IMR-90 (cell line): ENCODE measurements at regions not wholly inside any gene's neighbourhood (a gene's known extent, or its start where the extent isn't known, plus 50 kb on each side); places are given as distances from the start of the nearest gene placed in this dataset.
A peak's percentile ranks its signal among the peaks of the same experiment; 100 is the strongest.

Source experiments
- ATAC-seq: fragments of 200-7000 bp; cut with Tn5 transposase; 2 replicates; pipeline ENCODE4 v1.9.1; 2020; ENCODE audit warnings: low read depth, mild to moderate bottlenecking, moderate library complexity
- BruUV-seq: library from RNA; stranded (reverse); fragments of 400-500 nt; replicated peaks from 2 replicates; lab custom pipeline; 2021; lab: Mats Ljungman, UMichigan
- CTCF ChIA-PET: fragments of 300-600 bp; formaldehyde crosslinking; extraction: SDS; loops from one replicate; lab custom pipeline; 2021; ENCODE audit warnings: antibody characterized with exemption; lab: Yijun Ruan, JAX
- POLR2A ChIA-PET: fragments of 300-600 bp; sonication (Branson Sonifier 250); formaldehyde crosslinking; loops from one replicate; lab custom pipeline; 2022; ENCODE audit warnings: antibody characterized with exemption; ENCODE audit not compliant: unreplicated experiment; lab: Charles Lee
- DNase-seq: peaks from one replicate; pipeline ENCODE4 v3.0.0; 2013
- H2AFZ ChIP-seq: replicated peaks from 2 replicates; pipeline ENCODE3; 2013; ENCODE audit warnings: low read length, mild to moderate bottlenecking; ENCODE audit not compliant: poor library complexity
- H2AK5ac ChIP-seq: 2 replicates; pipeline ENCODE4 v1.6.1; 2013; ENCODE audit warnings: low read depth, low read length, inconsistent platforms
- H2AK9ac ChIP-seq: replicated peaks from 2 replicates; pipeline ENCODE3; 2013; ENCODE audit warnings: mild to moderate bottlenecking, low read depth, low read length, moderate library complexity; ENCODE audit not compliant: poor library complexity
- H2BK120ac ChIP-seq: 2 replicates; pipeline ENCODE4 v1.6.1; 2013; ENCODE audit warnings: low read depth, low read length, inconsistent platforms
- H2BK15ac ChIP-seq: 3 replicates; pipeline ENCODE4 v1.6.1; 2013; ENCODE audit warnings: low read depth, low read length, inconsistent platforms
- H2BK20ac ChIP-seq: 2 replicates; pipeline ENCODE4 v1.6.1; 2013; ENCODE audit warnings: low read depth, mild to moderate bottlenecking, inconsistent platforms, low read length, moderate library complexity
- H2BK5ac ChIP-seq: 2 replicates; pipeline ENCODE4 v1.6.1; 2013; ENCODE audit warnings: mild to moderate bottlenecking, low read depth, low read length, inconsistent platforms; ENCODE audit not compliant: poor library complexity, severe bottlenecking
- H3K14ac ChIP-seq: replicated peaks from 2 replicates; pipeline ENCODE4 v1.6.1; 2013; ENCODE audit warnings: low read depth, low read length, inconsistent platforms
- H3K18ac ChIP-seq: 2 replicates; pipeline ENCODE4 v1.6.1; 2013; ENCODE audit warnings: low read depth, low read length, control low read depth
- H3K23ac ChIP-seq: 2 replicates; pipeline ENCODE4 v1.6.1; 2013; ENCODE audit warnings: low read depth, low read length, inconsistent platforms
- H3K27ac ChIP-seq: 2 replicates; pipeline ENCODE4 v1.5.1; 2013; ENCODE audit warnings: mild to moderate bottlenecking, control low read depth, low read length; ENCODE audit not compliant: insufficient read depth
- H3K27me3 ChIP-seq: 2 replicates; pipeline ENCODE4 v1.6.1; 2013; ENCODE audit warnings: low read length; ENCODE audit not compliant: control insufficient read depth, insufficient read depth
- H3K36me3 ChIP-seq: 2 replicates; pipeline ENCODE4 v1.6.1; 2013; ENCODE audit warnings: low read length, mixed read lengths; ENCODE audit not compliant: control insufficient read depth, insufficient read depth
- H3K4ac ChIP-seq: 2 replicates; pipeline ENCODE4 v1.6.1; 2013; ENCODE audit warnings: low read depth, low read length, inconsistent platforms
- H3K4me1 ChIP-seq: 2 replicates; pipeline ENCODE4 v1.6.1; 2013; ENCODE audit warnings: low read length, mixed read lengths; ENCODE audit not compliant: control insufficient read depth, insufficient read depth
- H3K4me2 ChIP-seq: 2 replicates; pipeline ENCODE4 v1.6.1; 2013; ENCODE audit warnings: low read depth, mild to moderate bottlenecking, control low read depth, low read length, moderate library complexity
- H3K4me3 ChIP-seq: 2 replicates; pipeline ENCODE4 v1.5.1; 2013; ENCODE audit warnings: low read depth, mild to moderate bottlenecking, control low read depth, low read length, moderate library complexity; ENCODE audit not compliant: insufficient read depth
- H3K56ac ChIP-seq: 2 replicates; pipeline ENCODE4 v1.6.1; 2013; ENCODE audit warnings: low read length, inconsistent platforms; ENCODE audit not compliant: insufficient read depth; ENCODE audit errors: extremely low read depth
- H3K79me1 ChIP-seq, 2 experiments: 2 replicates each; pipeline ENCODE4 v1.6.1; 2013; ENCODE audit warnings: low read length in 2 of 2, inconsistent platforms in 1 of 2, low read depth in 1 of 2
- H3K9ac ChIP-seq: 2 replicates; pipeline ENCODE4 v1.6.1; 2013; ENCODE audit warnings: low read depth, low read length, control low read depth
- H3K9me1 ChIP-seq: 2 replicates; pipeline ENCODE4 v1.6.1; 2013; ENCODE audit warnings: low read length, inconsistent platforms; ENCODE audit not compliant: insufficient read depth
- H3K9me3 ChIP-seq: 2 replicates; pipeline ENCODE4 v1.6.1; 2013; ENCODE audit warnings: low read length; ENCODE audit not compliant: control insufficient read depth, insufficient read depth
- H4K20me1 ChIP-seq: 2 replicates; pipeline ENCODE4 v1.6.1; 2013; ENCODE audit warnings: low read length, inconsistent platforms; ENCODE audit not compliant: insufficient read depth
- H4K5ac ChIP-seq: 2 replicates; pipeline ENCODE4 v1.6.1; 2013; ENCODE audit warnings: mild to moderate bottlenecking, low read depth, low read length, control low read depth
- H4K8ac ChIP-seq, 2 experiments: 2 replicates each; pipeline ENCODE4 v1.6.1; 2013; ENCODE audit warnings: low read depth in 2 of 2, low read length in 2 of 2, control low read depth in 1 of 2, inconsistent platforms in 1 of 2
- H4K91ac ChIP-seq: 2 replicates; pipeline ENCODE4 v1.6.1; 2013; ENCODE audit warnings: low read depth, low read length, inconsistent platforms; ENCODE audit not compliant: insufficient read depth
- BHLHE40 ChIP-seq: fragments of 150-350 bp; IDR thresholded peaks from 2 replicates; pipeline ENCODE4 v1.6.1; 2016; ENCODE audit warnings: mild to moderate bottlenecking, low read depth, low read length
- CHD1 ChIP-seq: IDR thresholded peaks from 2 replicates; pipeline ENCODE4 v1.6.1; 2012; ENCODE audit warnings: low read depth, low read length, improper control_type of control experiment
- CTCF ChIP-seq: conservative IDR thresholded peaks from 2 replicates; pipeline ENCODE4 v1.5.1; 2012; ENCODE audit warnings: mild to moderate bottlenecking, low read depth, low read length, improper control_type of control experiment
- MAFK ChIP-seq: IDR thresholded peaks from 2 replicates; pipeline ENCODE4 v1.6.1; 2012; ENCODE audit warnings: low read depth, low read length, improper control_type of control experiment
- NFE2L2 ChIP-seq: fragments of 150-350 bp; IDR thresholded peaks from 2 replicates; pipeline ENCODE4 v1.6.1; 2016; ENCODE audit warnings: low read depth, mild to moderate bottlenecking, low read length
- RFX5 ChIP-seq: IDR thresholded peaks from 2 replicates; pipeline ENCODE4 v1.8.0; 2012; ENCODE audit warnings: low read depth, mild to moderate bottlenecking, low read length, moderate library complexity
- SMC3 ChIP-seq: fragments of 150-350 bp; IDR thresholded peaks from 2 replicates; pipeline ENCODE4 v1.6.1; 2016; ENCODE audit warnings: low read depth, mild to moderate bottlenecking, antibody characterized with exemption, low read length, moderate library complexity
- WGBS, 2 experiments: methylation state at CpG; one replicate each; pipeline versions ENCODE4 v1.1.5 to v1.1.7; 2013; ENCODE audit warnings: missing lambda C conversion rate in 2 of 2; ENCODE audit not compliant: insufficient read length in 1 of 2; ENCODE audit errors: extremely low coverage in 2 of 2; 5-methylcytosine and 5-hydroxymethylcytosine counted together
- dilution Hi-C: fragments of 300-500 bp; cut with HindIII; formaldehyde crosslinking; loops from one replicate; pipeline ENCODE4 v1.14.3; 2018; ENCODE audit warnings: low sequenced_read_pairs; ENCODE audit not compliant: unreplicated experiment
- in situ Hi-C: fragments of 300-500 bp; cut with MboI; formaldehyde crosslinking; loops from 3 replicates; pipeline ENCODE4 v1.14.3; 2019; ENCODE audit warnings: low sequenced_read_pairs, inconsistent platforms, mixed read lengths
- intact Hi-C: fragments of 100-400 bp; cut with micrococcal nuclease; formaldehyde crosslinking; loops from 2 replicates; pipeline ENCODE4 v1.10.0; 2022
- TF ChIP-seq, protein P1 (sequence below): fragments of 150-350 bp; IDR thresholded peaks from 2 replicates; pipeline ENCODE4 v1.6.1; 2016; ENCODE audit warnings: low read depth, mild to moderate bottlenecking, low read length, moderate library complexity, borderline replicate concordance
- TF ChIP-seq, protein P2 (sequence below): fragments of 150-350 bp; IDR thresholded peaks from 2 replicates; pipeline ENCODE4 v1.6.1; 2017; ENCODE audit warnings: mild to moderate bottlenecking, antibody characterized with exemption, low read length, low read depth

GRCh38 chr13:75186379-75186778 is 295.6 kb downstream of the TBC1D4 start:
- BruUV-seq: no TSS peak
- H3K9me3 ChIP-seq: peaks cover 14% of the 10 kb centered on the region
- H3K56ac ChIP-seq: no peak overlapping the region
- no peak overlapping the region for H2BK15ac ChIP-seq
- peaks cover 5% of the 10 kb centered on the region for H3K27me3 ChIP-seq
- H3K36me3 ChIP-seq: no peaks in the 10 kb centered on the region
- no peak overlapping the region for H3K4me3 ChIP-seq
- H3K79me1 ChIP-seq: no peaks in the 10 kb centered on the region
- no peak overlapping the region for H3K27ac ChIP-seq
- H2AK5ac ChIP-seq: no peak overlapping the region
- no peak overlapping the region for H4K5ac ChIP-seq
- H3K23ac ChIP-seq: no peak overlapping the region
- no peaks in the 10 kb centered on the region for H3K9me1 ChIP-seq
- no peak overlapping the region for H4K8ac ChIP-seq
- no peak overlapping the region for H3K4me2 ChIP-seq
- TF ChIP-seq, protein P1, sequence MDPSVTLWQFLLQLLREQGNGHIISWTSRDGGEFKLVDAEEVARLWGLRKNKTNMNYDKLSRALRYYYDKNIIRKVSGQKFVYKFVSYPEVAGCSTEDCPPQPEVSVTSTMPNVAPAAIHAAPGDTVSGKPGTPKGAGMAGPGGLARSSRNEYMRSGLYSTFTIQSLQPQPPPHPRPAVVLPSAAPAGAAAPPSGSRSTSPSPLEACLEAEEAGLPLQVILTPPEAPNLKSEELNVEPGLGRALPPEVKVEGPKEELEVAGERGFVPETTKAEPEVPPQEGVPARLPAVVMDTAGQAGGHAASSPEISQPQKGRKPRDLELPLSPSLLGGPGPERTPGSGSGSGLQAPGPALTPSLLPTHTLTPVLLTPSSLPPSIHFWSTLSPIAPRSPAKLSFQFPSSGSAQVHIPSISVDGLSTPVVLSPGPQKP: no peak
- TF ChIP-seq, protein P2, sequence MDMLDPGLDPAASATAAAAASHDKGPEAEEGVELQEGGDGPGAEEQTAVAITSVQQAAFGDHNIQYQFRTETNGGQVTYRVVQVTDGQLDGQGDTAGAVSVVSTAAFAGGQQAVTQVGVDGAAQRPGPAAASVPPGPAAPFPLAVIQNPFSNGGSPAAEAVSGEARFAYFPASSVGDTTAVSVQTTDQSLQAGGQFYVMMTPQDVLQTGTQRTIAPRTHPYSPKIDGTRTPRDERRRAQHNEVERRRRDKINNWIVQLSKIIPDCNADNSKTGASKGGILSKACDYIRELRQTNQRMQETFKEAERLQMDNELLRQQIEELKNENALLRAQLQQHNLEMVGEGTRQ: no peak
- TF ChIP-seq SMC3: no peak
- TF ChIP-seq NFE2L2: no peak
- TF ChIP-seq CTCF: no peak
- TF ChIP-seq RFX5: no peak
- no peak for TF ChIP-seq CHD1
- no peak for TF ChIP-seq BHLHE40
- no peak for TF ChIP-seq MAFK
- no peak overlapping the region for H3K18ac ChIP-seq
- no peak overlapping the region for H2BK120ac ChIP-seq
- intact Hi-C loops (no loop called here), dilution Hi-C loops (no loop called here), in situ Hi-C loops (no loop called here)
- no peak overlapping the region for H3K4ac ChIP-seq
- no peak overlapping the region for H2BK5ac ChIP-seq
- no peak overlapping the region for H2BK20ac ChIP-seq
- H4K20me1 ChIP-seq: no peaks in the 10 kb centered on the region
- ATAC-seq: peak; percentile 76
- H3K14ac ChIP-seq: no peak overlapping the region
- ChIA-PET POLR2A (no interaction called here), CTCF (no interaction called here)
- H3K4me1 ChIP-seq: no peaks in the 10 kb centered on the region
- DNase-seq: no peak
- H4K91ac ChIP-seq: no peak overlapping the region
- H2AFZ ChIP-seq: no peak overlapping the region
- no peak overlapping the region for H2AK9ac ChIP-seq
- WGBS, 2 experiments: no CpG with 5 or more reads among the region's 2 CpGs
- H3K9ac ChIP-seq: no peak overlapping the region
